Epithelial cell of esophagus (primary cell): ENCODE measurements at regions not wholly inside any gene's neighbourhood (a gene's known extent, or its start where the extent isn't known, plus 50 kb on each side); places are given as distances from the start of the nearest gene placed in this dataset.

Experiments
- DNase-seq: peaks from one replicate; pipeline ENCODE4 v3.0.0; 2010; ENCODE audit warnings: low read depth
- H3K4me3 ChIP-seq: 2 replicates; pipeline ENCODE4 v1.5.1; 2011; ENCODE audit warnings: mild to moderate bottlenecking, low read length, control low read depth
- TF ChIP-seq, protein P1 (sequence below): IDR thresholded peaks from 2 replicates; pipeline ENCODE4 v1.5.1; 2011; ENCODE audit warnings: low read depth, mild to moderate bottlenecking, low read length, control low read depth, inconsistent platforms; ENCODE audit not compliant: insufficient read depth; ENCODE audit errors: missing control alignments

DNA sequence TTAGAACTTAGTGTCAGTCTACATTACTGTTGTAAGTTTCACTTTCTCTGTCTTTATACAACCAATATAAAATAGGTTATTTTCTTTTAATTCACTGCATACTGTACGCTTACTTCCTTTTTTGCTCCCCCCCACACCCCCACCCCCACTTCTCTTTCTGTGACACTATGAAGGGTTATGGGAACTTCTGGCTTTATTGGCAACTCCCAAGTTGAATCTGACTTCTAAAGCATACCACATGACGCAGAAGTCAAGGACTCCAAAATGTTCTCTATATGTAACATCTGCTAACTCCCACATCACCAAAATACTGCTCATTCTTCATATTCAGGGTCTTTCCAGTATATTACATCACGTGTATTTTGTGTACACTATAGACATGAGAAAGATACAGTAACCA, 81.2 kb upstream of the ATXN7L3B start:
- TF ChIP-seq, protein P1, sequence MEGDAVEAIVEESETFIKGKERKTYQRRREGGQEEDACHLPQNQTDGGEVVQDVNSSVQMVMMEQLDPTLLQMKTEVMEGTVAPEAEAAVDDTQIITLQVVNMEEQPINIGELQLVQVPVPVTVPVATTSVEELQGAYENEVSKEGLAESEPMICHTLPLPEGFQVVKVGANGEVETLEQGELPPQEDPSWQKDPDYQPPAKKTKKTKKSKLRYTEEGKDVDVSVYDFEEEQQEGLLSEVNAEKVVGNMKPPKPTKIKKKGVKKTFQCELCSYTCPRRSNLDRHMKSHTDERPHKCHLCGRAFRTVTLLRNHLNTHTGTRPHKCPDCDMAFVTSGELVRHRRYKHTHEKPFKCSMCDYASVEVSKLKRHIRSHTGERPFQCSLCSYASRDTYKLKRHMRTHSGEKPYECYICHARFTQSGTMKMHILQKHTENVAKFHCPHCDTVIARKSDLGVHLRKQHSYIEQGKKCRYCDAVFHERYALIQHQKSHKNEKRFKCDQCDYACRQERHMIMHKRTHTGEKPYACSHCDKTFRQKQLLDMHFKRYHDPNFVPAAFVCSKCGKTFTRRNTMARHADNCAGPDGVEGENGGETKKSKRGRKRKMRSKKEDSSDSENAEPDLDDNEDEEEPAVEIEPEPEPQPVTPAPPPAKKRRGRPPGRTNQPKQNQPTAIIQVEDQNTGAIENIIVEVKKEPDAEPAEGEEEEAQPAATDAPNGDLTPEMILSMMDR = no peak
- no peak overlapping the region for H3K4me3 ChIP-seq
- DNase-seq = no peak

DNA sequence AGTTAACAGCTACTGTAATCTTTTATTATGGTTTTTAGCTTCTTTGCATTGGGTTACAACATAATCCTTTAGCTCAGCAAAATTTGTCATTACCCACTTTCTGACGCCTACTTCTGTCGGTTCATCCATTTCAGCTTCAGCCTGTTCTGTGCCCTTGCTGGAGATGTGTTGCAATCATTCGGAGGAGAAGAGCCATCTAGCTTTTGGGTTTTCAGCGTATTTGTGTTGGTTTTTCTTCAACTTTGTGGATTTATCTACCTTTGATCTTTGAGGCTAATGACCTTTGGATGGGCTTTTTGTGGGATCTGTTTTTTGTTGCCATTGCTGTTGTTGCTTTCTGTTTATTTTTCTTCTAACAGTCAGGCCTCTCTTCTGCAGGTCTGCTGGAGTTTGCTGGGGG, 69.2 kb upstream of the ATXN7L3B start:
- TF ChIP-seq, protein P1 = no peak

DNA sequence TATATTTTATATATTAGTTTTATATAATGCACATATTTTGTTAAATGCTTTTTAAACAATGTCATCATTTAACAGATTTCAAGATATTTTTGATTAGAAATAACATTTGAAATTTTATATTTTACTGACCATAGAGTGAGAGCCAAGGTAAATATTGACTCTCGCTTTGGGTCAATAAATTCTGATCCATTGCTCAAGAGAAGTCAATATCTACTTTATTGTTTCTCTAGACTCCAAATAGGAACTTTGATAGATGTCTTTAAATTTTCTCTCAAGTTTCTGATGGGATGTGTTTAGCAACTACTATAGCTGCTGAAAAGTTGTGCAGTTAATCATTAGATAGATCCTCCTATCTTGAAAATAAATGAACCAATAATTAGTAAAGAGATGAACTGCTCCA, 61.4 kb upstream of the ATXN7L3B start:
- TF ChIP-seq, protein P1 = no peak

More for the DNA sequence above, 69.2 kb upstream of the ATXN7L3B start:
- H3K4me3 ChIP-seq = no peak overlapping the region
- no peak for DNase-seq

DNA sequence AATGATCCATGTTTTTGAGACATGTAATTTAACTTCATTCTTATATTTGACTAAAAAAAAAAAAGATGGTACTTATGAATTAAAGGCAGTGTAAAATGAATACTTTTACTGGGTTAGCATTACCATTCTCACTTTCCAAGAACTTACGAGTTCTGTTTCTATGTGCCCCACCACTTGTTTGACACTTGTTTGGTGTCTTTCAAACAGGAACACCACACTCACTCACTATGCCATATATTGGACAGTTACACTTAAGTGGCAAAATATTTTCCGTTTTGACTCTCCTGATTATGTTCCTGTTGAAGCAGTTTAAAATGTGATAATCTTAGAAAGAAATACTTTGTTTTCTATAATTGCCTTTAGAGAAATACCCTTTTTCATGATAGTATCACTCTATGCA, 56.6 kb upstream of the ATXN7L3B start:
- H3K4me3 ChIP-seq = no peak overlapping the region
- TF ChIP-seq, protein P1 = no peak
- DNase-seq = no peak

More for the DNA sequence above, 61.4 kb upstream of the ATXN7L3B start:
- no peak overlapping the region for H3K4me3 ChIP-seq
- DNase-seq = no peak

DNA sequence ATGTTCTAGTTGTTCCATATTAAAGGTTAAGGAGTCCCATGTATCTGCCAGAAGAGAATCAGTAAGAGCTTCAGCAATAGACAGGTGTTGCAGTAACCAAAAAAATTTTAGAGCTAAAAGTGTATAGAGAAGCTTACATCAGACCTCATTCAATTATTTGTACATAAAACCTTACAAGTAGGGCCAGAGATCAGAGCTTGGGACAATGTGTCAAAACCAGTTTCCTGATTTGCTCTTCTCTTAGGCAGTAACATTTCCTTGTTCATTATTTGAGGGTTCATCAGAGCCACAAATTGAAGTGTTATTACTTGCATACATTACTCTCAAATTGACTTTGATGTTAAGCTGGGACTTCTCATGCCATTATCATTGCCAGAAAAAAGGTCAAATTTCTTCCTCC, 55.5 kb upstream of the ATXN7L3B start:
- TF ChIP-seq, protein P1 = no peak
- no peak overlapping the region for H3K4me3 ChIP-seq
- no peak for DNase-seq

DNA sequence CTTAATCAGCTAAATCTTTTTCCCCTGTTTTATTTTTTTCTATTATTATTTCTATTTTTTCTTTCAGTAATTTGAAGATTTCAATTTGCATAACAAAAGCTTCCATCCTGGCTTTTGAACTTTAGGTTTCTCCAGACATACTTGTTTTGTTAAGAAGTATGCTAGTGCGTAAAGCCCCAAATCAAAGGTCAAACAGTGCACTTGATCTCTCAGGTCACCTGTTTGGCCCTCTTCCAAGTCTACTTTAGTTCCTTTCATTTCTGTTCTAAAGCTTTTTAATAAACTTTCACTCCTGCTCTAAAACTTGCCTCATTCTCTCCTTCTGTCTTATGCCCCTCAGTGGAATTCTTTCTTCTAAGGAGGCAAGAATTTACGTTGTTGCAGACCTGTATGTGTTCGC, 54.6 kb upstream of the ATXN7L3B start:
- H3K4me3 ChIP-seq = no peak overlapping the region
- TF ChIP-seq, protein P1 = no peak
- DNase-seq = no peak
